SK-N-SH treated with all-trans-retinoic acid at 6 μM for 48 hours (cell line): ENCODE measurements at regions not wholly inside any gene's neighbourhood (a gene's known extent, or its start where the extent isn't known, plus 50 kb on each side); places are given as distances from the start of the nearest gene placed in this dataset.

Experiments
- CSRNP3 ChIP-seq: fragments of 250-450 bp; sonication (Bioruptor Pico); IDR thresholded peaks from 2 replicates; pipeline ENCODE4 v1.5.1; 2021; ENCODE audit warnings: mild to moderate bottlenecking, moderate library complexity
- ESRRG ChIP-seq: fragments of 250-450 bp; sonication (Bioruptor Pico); IDR thresholded peaks from 2 replicates; pipeline ENCODE4 v1.6.1; 2021; ENCODE audit warnings: mild to moderate bottlenecking
- ISL1 ChIP-seq: fragments of 250-450 bp; sonication (Bioruptor Pico); IDR thresholded peaks from 2 replicates; pipeline ENCODE4 v2.1.2; 2022; ENCODE audit warnings: mild to moderate bottlenecking, moderate library complexity
- PATZ1 ChIP-seq: fragments of 250-450 bp; sonication (Bioruptor Pico); IDR thresholded peaks from 2 replicates; pipeline ENCODE4 v1.8.0; 2020; ENCODE audit warnings: mild to moderate bottlenecking, moderate library complexity, borderline replicate concordance
- POU6F1 ChIP-seq: fragments of 250-450 bp; sonication (Bioruptor Pico); IDR thresholded peaks from 2 replicates; pipeline ENCODE4 v1.8.0; 2021; ENCODE audit warnings: low read depth, mild to moderate bottlenecking, moderate library complexity, borderline replicate concordance
- PPARA ChIP-seq: fragments of 250-450 bp; sonication (Bioruptor Pico); IDR thresholded peaks from 2 replicates; pipeline ENCODE4 v1.5.0; 2020; ENCODE audit warnings: mild to moderate bottlenecking, borderline replicate concordance
- RARB ChIP-seq: fragments of 250-450 bp; sonication (Bioruptor Pico); IDR thresholded peaks from 2 replicates; pipeline ENCODE4 v1.8.0; 2021; ENCODE audit warnings: mild to moderate bottlenecking, moderate library complexity
- TSHZ2 ChIP-seq: fragments of 250-450 bp; sonication (Bioruptor Pico); IDR thresholded peaks from 2 replicates; pipeline ENCODE4 v1.5.0; 2020; ENCODE audit warnings: mild to moderate bottlenecking, moderate library complexity
- ZFP3 ChIP-seq: fragments of 250-450 bp; sonication (Bioruptor Pico); IDR thresholded peaks from 2 replicates; pipeline ENCODE4 v1.5.0; 2020; ENCODE audit warnings: mild to moderate bottlenecking, moderate library complexity
- ZFP30 ChIP-seq: fragments of 450-650 bp; formaldehyde crosslinking; IDR thresholded peaks from 2 replicates; pipeline ENCODE4 v1.5.0; 2022; ENCODE audit warnings: mild to moderate bottlenecking, moderate library complexity
- ZNF70 ChIP-seq: fragments of 450-650 bp; formaldehyde crosslinking; IDR thresholded peaks from 2 replicates; pipeline ENCODE4 v1.5.0; 2020; ENCODE audit warnings: mild to moderate bottlenecking, moderate library complexity

GRCh38 chr6:12637960-12638641 lies 78.5 kb upstream of the PHACTR1 start:
- TF ChIP-seq ZFP3 (CRISPR knock-in tag) (no peak), ZFP30 (CRISPR knock-in tag) (no peak), RARB (CRISPR knock-in tag) (no peak), ISL1 (CRISPR knock-in tag) (no peak), POU6F1 (no peak), PPARA (CRISPR knock-in tag) (no peak), ZNF70 (CRISPR knock-in tag) (no peak), TSHZ2 (CRISPR knock-in tag) (no peak), CSRNP3 (CRISPR knock-in tag) (no peak), ESRRG (CRISPR knock-in tag) (no peak), PATZ1 (CRISPR knock-in tag) (no peak)
